ENCODE measurements at regions not wholly inside any gene's neighbourhood (a gene's known extent, or its start where the extent isn't known, plus 50 kb on each side); places are given as distances from the start of the nearest gene placed in this dataset.

GRCh38 chr5:152801886-152802285 is 396.8 kb upstream of the NMUR2 start:
- intact Hi-C loops (cut with DNase I; ENCODE audit: low total_unique reads) = no loop called here
- DNase-seq (ENCODE audit: low spot score in 2 of 2) = no peak
- WGBS, 2 donors = 81% methylated on average over 2 of the region's 2 CpGs
- no peak for TF ChIP-seq CTCF (IDR thresholded peaks at IDR 0.05)
- no peak for TF ChIP-seq POLR2A (IDR thresholded peaks at IDR 0.05)
- no peak overlapping the region for H3K4me3 ChIP-seq (ENCODE audit: low read depth, poor library complexity, severe bottlenecking)

- intact Hi-C loops (cut with DNase I; ENCODE audit: low total_unique reads) = no loop called here
- no peak overlapping the region for H3K4me3 ChIP-seq (ENCODE audit: low read depth, poor library complexity, severe bottlenecking)
- DNase-seq (ENCODE audit: low spot score in 2 of 2) = no peak
- TF ChIP-seq POLR2A (IDR thresholded peaks at IDR 0.05) (no peak), CTCF (IDR thresholded peaks at IDR 0.05) (no peak)
- 58 to 72% methylated on average over 3 of the region's 3 CpGs for WGBS, 2 donors
Observed at GRCh38 chr5:152804179-152804578, 399.1 kb upstream of the NMUR2 start.

- WGBS, 2 donors = 68 to 74% methylated on average over 5 of the region's 5 CpGs
- no peak for TF ChIP-seq POLR2A (IDR thresholded peaks at IDR 0.05)
- TF ChIP-seq CTCF (IDR thresholded peaks at IDR 0.05) = no peak
- DNase-seq (ENCODE audit: low spot score in 2 of 2) = no peak
- no peak overlapping the region for H3K4me3 ChIP-seq (ENCODE audit: low read depth, poor library complexity, severe bottlenecking)
- intact Hi-C loops (cut with DNase I; ENCODE audit: low total_unique reads) = no loop called here
Observed at GRCh38 chr5:152811988-152812387, 406.9 kb upstream of the NMUR2 start.

GRCh38 chr5:152813526-152813925 is 408.4 kb upstream of the NMUR2 start:
- intact Hi-C loops (cut with DNase I; ENCODE audit: low total_unique reads) = no loop called here
- no peak for TF ChIP-seq POLR2A (IDR thresholded peaks at IDR 0.05)
- 33 to 43% methylated on average over 6 of the region's 6 CpGs for WGBS, 2 donors
- DNase-seq (ENCODE audit: low spot score in 2 of 2) = no peak
- no peak overlapping the region for H3K4me3 ChIP-seq (ENCODE audit: low read depth, poor library complexity, severe bottlenecking)

GRCh38 chr5:152819891-152820290 is 414.8 kb upstream of the NMUR2 start:
- intact Hi-C loops (cut with DNase I; ENCODE audit: low total_unique reads) = no loop called here
- no peak overlapping the region for H3K4me3 ChIP-seq (ENCODE audit: low read depth, poor library complexity, severe bottlenecking)
- no peak for DNase-seq (ENCODE audit: low spot score in 2 of 2)
- TF ChIP-seq CTCF (IDR thresholded peaks at IDR 0.05) (no peak), POLR2A (IDR thresholded peaks at IDR 0.05) (no peak)

GRCh38 chr5:152824316-152824715 is 419.2 kb upstream of the NMUR2 start:
- intact Hi-C loops (cut with DNase I; ENCODE audit: low total_unique reads) = no loop called here
- DNase-seq (ENCODE audit: low spot score in 2 of 2) = no peak
- no peak overlapping the region for H3K4me3 ChIP-seq (ENCODE audit: low read depth, poor library complexity, severe bottlenecking)
- 82 to 85% methylated on average over 3 of the region's 3 CpGs for WGBS, 2 donors
- TF ChIP-seq CTCF (IDR thresholded peaks at IDR 0.05) (no peak), POLR2A (IDR thresholded peaks at IDR 0.05) (no peak)

Data from lower leg skin (tissue), 4 donors.